Mesenchymal stem cell (in vitro differentiated cells and primary cell): ENCODE measurements at regions not wholly inside any gene's neighbourhood (a gene's known extent, or its start where the extent isn't known, plus 50 kb on each side); places are given as distances from the start of the nearest gene placed in this dataset.
A peak's percentile ranks its signal among the peaks of the same experiment; 100 is the strongest.

Source experiments
- DNase-seq: peaks from one replicate; pipeline ENCODE4 v3.0.0-alpha.2; 2013
- H2AFZ ChIP-seq: one replicate; pipeline ENCODE4 v1.6.1; 2013; ENCODE audit warnings: low read depth, mild to moderate bottlenecking, control low read depth, inconsistent platforms, low read length, moderate library complexity
- H2AK5ac ChIP-seq: 2 replicates; pipeline ENCODE4 v1.6.1; 2013; ENCODE audit warnings: low read length, moderate library complexity, mild to moderate bottlenecking, inconsistent platforms; ENCODE audit not compliant: severe bottlenecking
- H2BK120ac ChIP-seq: one replicate; pipeline ENCODE4 v1.6.1; 2013; ENCODE audit warnings: low read depth, mild to moderate bottlenecking, inconsistent platforms, low read length, moderate library complexity
- H2BK12ac ChIP-seq, 2 experiments: one replicate each; pipeline ENCODE4 v1.6.1; 2013; ENCODE audit warnings: inconsistent platforms in 2 of 2, low read length in 2 of 2, mild to moderate bottlenecking in 2 of 2, moderate library complexity in 2 of 2, control low read depth in 1 of 2
- H2BK15ac ChIP-seq: one replicate; pipeline ENCODE4 v1.6.1; 2013; ENCODE audit warnings: mild to moderate bottlenecking, low read depth, inconsistent platforms; ENCODE audit not compliant: poor library complexity, severe bottlenecking
- H2BK5ac ChIP-seq: 2 replicates; pipeline ENCODE4 v1.6.1; 2013; ENCODE audit warnings: low read depth, mild to moderate bottlenecking, low read length, control low read depth, inconsistent platforms; ENCODE audit not compliant: poor library complexity, severe bottlenecking
- H3K14ac ChIP-seq, 2 experiments: one replicate each; pipeline ENCODE4 v1.6.1; 2013; ENCODE audit warnings: inconsistent platforms in 2 of 2, low read length in 2 of 2, control low read depth in 1 of 2, mild to moderate bottlenecking in 1 of 2, moderate library complexity in 1 of 2
- H3K18ac ChIP-seq, 2 experiments: one replicate each; pipeline ENCODE4 v1.6.1; 2013; ENCODE audit warnings: inconsistent platforms in 2 of 2, low read length in 2 of 2, control low read depth in 1 of 2, low read depth in 1 of 2, mild to moderate bottlenecking in 1 of 2
- H3K23ac ChIP-seq, 2 experiments: one replicate each; pipeline ENCODE4 v1.6.1; 2013; ENCODE audit warnings: inconsistent platforms in 2 of 2, low read length in 2 of 2, mild to moderate bottlenecking in 2 of 2, moderate library complexity in 2 of 2, control low read depth in 1 of 2
- H3K27ac ChIP-seq: 2 replicates; pipeline ENCODE4 v1.5.1; 2013; ENCODE audit warnings: mild to moderate bottlenecking, moderate library complexity, low read length, control low read depth, inconsistent platforms; ENCODE audit not compliant: poor library complexity, severe bottlenecking
- H3K27me3 ChIP-seq, 2 experiments: 2 replicates each; pipeline versions ENCODE4 v1.6.1 to v1.7.0; 2013; ENCODE audit warnings: low read length in 2 of 2, mild to moderate bottlenecking in 2 of 2, moderate library complexity in 2 of 2, control low read depth in 1 of 2, inconsistent platforms in 1 of 2; ENCODE audit not compliant: control insufficient read depth in 1 of 2, insufficient read depth in 1 of 2
- H3K36me3 ChIP-seq, 2 experiments: 2 replicates each; pipeline versions ENCODE4 v1.6.1 to v1.7.0; 2013; ENCODE audit warnings: low read length in 2 of 2, control low read depth in 1 of 2, inconsistent platforms in 1 of 2, low read depth in 1 of 2, mild to moderate bottlenecking in 1 of 2; ENCODE audit not compliant: insufficient read depth in 2 of 2, control insufficient read depth in 1 of 2
- H3K4ac ChIP-seq, 2 experiments: one replicate each; pipeline ENCODE4 v1.6.1; 2013; ENCODE audit warnings: inconsistent platforms in 2 of 2, low read length in 2 of 2, mild to moderate bottlenecking in 2 of 2, moderate library complexity in 2 of 2, control low read depth in 1 of 2, low read depth in 1 of 2
- H3K4me1 ChIP-seq: 2 replicates; pipeline ENCODE4 v1.6.1; 2013; ENCODE audit warnings: low read depth, low read length, control low read depth; ENCODE audit not compliant: control insufficient read depth, insufficient read depth
- H3K4me2 ChIP-seq: 2 replicates; pipeline ENCODE4 v1.6.1; 2013; ENCODE audit warnings: low read length, mild to moderate bottlenecking, inconsistent platforms; ENCODE audit not compliant: poor library complexity, severe bottlenecking
- H3K4me3 ChIP-seq, 2 experiments: 2 replicates each; pipeline versions ENCODE4 v1.5.1 to v1.7.0; 2013; ENCODE audit warnings: low read length in 2 of 2, mild to moderate bottlenecking in 2 of 2, control low read depth in 1 of 2, low read depth in 1 of 2; ENCODE audit not compliant: insufficient read depth in 1 of 2
- H3K79me1 ChIP-seq: replicated peaks from 2 replicates; pipeline ENCODE4 v1.6.1; 2013; ENCODE audit warnings: mild to moderate bottlenecking, control low read depth, low read length, inconsistent platforms; ENCODE audit not compliant: poor library complexity, severe bottlenecking
- H3K9ac ChIP-seq: 2 replicates; pipeline ENCODE4 v1.7.0; 2013; ENCODE audit warnings: mild to moderate bottlenecking, low read length, moderate library complexity
- H3K9me3 ChIP-seq: 2 replicates; pipeline ENCODE4 v1.7.0; 2013; ENCODE audit warnings: mild to moderate bottlenecking, low read length; ENCODE audit not compliant: control insufficient read depth
- H4K8ac ChIP-seq: one replicate; pipeline ENCODE4 v1.6.1; 2013; ENCODE audit warnings: inconsistent platforms, mild to moderate bottlenecking, low read length, moderate library complexity
- H4K91ac ChIP-seq: one replicate; pipeline ENCODE4 v1.6.1; 2013; ENCODE audit warnings: mild to moderate bottlenecking, low read length, inconsistent platforms
- WGBS: methylation state at CpG from one replicate; pipeline ENCODE4 v1.1.7; 2013; ENCODE audit warnings: mixed read lengths; 5-methylcytosine and 5-hydroxymethylcytosine counted together

GRCh38 chr10:109418795-109419194, 504.5 kb downstream of the XPNPEP1 start:
- no peak overlapping the region for H3K9ac ChIP-seq
- H4K91ac ChIP-seq, result no peak overlapping the region
- H2BK120ac ChIP-seq, result no peak overlapping the region
- H3K4ac ChIP-seq, result no peak overlapping the region
- no peak overlapping the region for H3K23ac ChIP-seq
- H3K79me1 ChIP-seq, result no peaks in the 10 kb centered on the region
- no peak overlapping the region for H3K4me2 ChIP-seq
- no peaks in the 10 kb centered on the region for H3K9me3 ChIP-seq
- no peak overlapping the region for H3K18ac ChIP-seq
- H2BK15ac ChIP-seq, result no peak overlapping the region
- H3K27ac ChIP-seq, result no peak overlapping the region
- no peaks in the 10 kb centered on the region for H3K36me3 ChIP-seq
- no peaks in the 10 kb centered on the region for H3K4me1 ChIP-seq
- no peak overlapping the region for H2BK5ac ChIP-seq
- no peak overlapping the region for H2AK5ac ChIP-seq
- no peak overlapping the region for H2AFZ ChIP-seq
- H2BK12ac ChIP-seq, result no peak overlapping the region
- no peak overlapping the region for H3K4me3 ChIP-seq
- H3K27me3 ChIP-seq, result no peaks in the 10 kb centered on the region
- no peak overlapping the region for H4K8ac ChIP-seq
- 100% methylated on average over 1 of the region's 3 CpGs for WGBS
- no peak for DNase-seq
- no peak overlapping the region for H3K14ac ChIP-seq

GRCh38 chr10:109417803-109418202, 505.5 kb downstream of the XPNPEP1 start:
- H2BK12ac ChIP-seq, result no peak overlapping the region
- no peak overlapping the region for H2BK5ac ChIP-seq
- no peak overlapping the region for H3K4ac ChIP-seq
- H3K18ac ChIP-seq, result no peak overlapping the region
- H3K23ac ChIP-seq, result no peak overlapping the region
- no peak overlapping the region for H2BK15ac ChIP-seq
- no peak for DNase-seq
- no peaks in the 10 kb centered on the region for H3K4me1 ChIP-seq
- WGBS, result 50% methylated on average over 4 of the region's 4 CpGs
- no peaks in the 10 kb centered on the region for H3K79me1 ChIP-seq
- no peak overlapping the region for H3K14ac ChIP-seq
- no peaks in the 10 kb centered on the region for H3K36me3 ChIP-seq
- H2BK120ac ChIP-seq, result no peak overlapping the region
- H2AK5ac ChIP-seq, result no peak overlapping the region
- no peak overlapping the region for H3K27ac ChIP-seq
- no peak overlapping the region for H3K9ac ChIP-seq
- H2AFZ ChIP-seq, result no peak overlapping the region
- no peaks in the 10 kb centered on the region for H3K9me3 ChIP-seq
- H4K8ac ChIP-seq, result no peak overlapping the region
- no peak overlapping the region for H3K4me2 ChIP-seq
- H4K91ac ChIP-seq, result no peak overlapping the region
- no peak overlapping the region for H3K4me3 ChIP-seq
- H3K27me3 ChIP-seq, result no peaks in the 10 kb centered on the region

GRCh38 chr10:109412353-109412752, 511.0 kb downstream of the XPNPEP1 start:
- Histone ChIP-seq H2BK12ac (no peak overlapping the region), H3K36me3 (no peaks in the 10 kb centered on the region), H3K18ac (no peak overlapping the region), H2BK5ac (no peak overlapping the region), H3K79me1 (no peaks in the 10 kb centered on the region), H3K4me1 (no peaks in the 10 kb centered on the region), H3K4me2 (no peak overlapping the region), H2BK120ac (no peak overlapping the region), H2AK5ac (no peak overlapping the region), H3K9ac (no peak overlapping the region), H3K4me3 (no peak overlapping the region), H3K23ac (no peak overlapping the region), H3K27me3 (no peaks in the 10 kb centered on the region), H4K8ac (no peak overlapping the region), H2BK15ac (no peak overlapping the region), H3K4ac (no peak overlapping the region), H4K91ac (no peak overlapping the region), H2AFZ (no peak overlapping the region), H3K27ac (no peak overlapping the region), H3K14ac (no peak overlapping the region), H3K9me3 (no peaks in the 10 kb centered on the region)
- WGBS, result 100% methylated on average over 1 of the region's 1 CpG
- DNase-seq, result no peak

GRCh38 chr10:109411917-109412316, 511.4 kb downstream of the XPNPEP1 start:
- Histone ChIP-seq H3K79me1 (no peaks in the 10 kb centered on the region), H3K18ac (peak overlapping the region in 1 of 2 experiments; percentile 11), H3K4ac (no peak overlapping the region), H3K27ac (no peak overlapping the region), H4K91ac (no peak overlapping the region), H3K4me1 (no peaks in the 10 kb centered on the region), H3K9ac (no peak overlapping the region), H3K27me3 (no peaks in the 10 kb centered on the region), H3K4me3 (no peak overlapping the region), H2AK5ac (no peak overlapping the region), H3K14ac (no peak overlapping the region), H2BK15ac (no peak overlapping the region), H2AFZ (no peak overlapping the region), H3K36me3 (no peaks in the 10 kb centered on the region), H3K23ac (no peak overlapping the region), H4K8ac (no peak overlapping the region), H2BK120ac (no peak overlapping the region), H3K9me3 (no peaks in the 10 kb centered on the region), H2BK12ac (no peak overlapping the region), H3K4me2 (no peak overlapping the region), H2BK5ac (no peak overlapping the region)
- DNase-seq, result peak; percentile 32
- WGBS, result 31% methylated on average over 2 of the region's 3 CpGs
